Kidney (tissue), 13 donors: ENCODE measurements at regions not wholly inside any gene's neighbourhood (a gene's known extent, or its start where the extent isn't known, plus 50 kb on each side); places are given as distances from the start of the nearest gene placed in this dataset.

Source experiments
- DNase-seq, 5 donors: peaks; one replicate each; pipeline ENCODE4 v3.0.0-alpha.2; 2013 to 2020
- FAIRE-seq: peaks from 2 replicates; lab custom pipeline; 2012; peaks lifted over from hg19 to GRCh38; lab: Jason Lieb, UNC
- H3K27ac ChIP-seq, 2 donors: one replicate each; pipeline ENCODE4 v1.7.0; 2013; ENCODE audit warnings: low read depth in 2 of 2, low read length in 2 of 2, inconsistent platforms in 1 of 2
- H3K27me3 ChIP-seq: one replicate; pipeline ENCODE4 v1.7.1; 2013; ENCODE audit warnings: low read length, inconsistent platforms; ENCODE audit not compliant: control insufficient read depth, insufficient read depth
- H3K36me3 ChIP-seq, 3 donors: one replicate each; pipeline versions ENCODE4 v1.7.0 to v1.7.1; 2013; ENCODE audit warnings: low read length in 3 of 3, control low read depth in 1 of 3, inconsistent platforms in 1 of 3; ENCODE audit not compliant: insufficient read depth in 3 of 3, control insufficient read depth in 2 of 3
- H3K4me1 ChIP-seq, 3 donors: one replicate each; pipeline versions ENCODE4 v1.7.0 to v1.7.1; 2013; ENCODE audit warnings: low read length in 3 of 3, inconsistent platforms in 1 of 3, low read depth in 1 of 3; ENCODE audit not compliant: control insufficient read depth in 2 of 3, insufficient read depth in 2 of 3
- H3K4me3 ChIP-seq, 3 donors: one replicate each; pipeline versions ENCODE4 v1.7.0 to v1.8.1; 2013; ENCODE audit warnings: low read length in 3 of 3, control low read depth in 1 of 3, inconsistent platforms in 1 of 3
- H3K9ac ChIP-seq, 3 donors: one replicate each; pipeline versions ENCODE4 v1.7.0 to v1.7.1; 2013; ENCODE audit warnings: low read length in 3 of 3, control low read depth in 1 of 3, inconsistent platforms in 1 of 3
- H3K9me3 ChIP-seq, 3 donors: one replicate each; pipeline versions ENCODE4 v1.7.0 to v1.7.1; 2013; ENCODE audit warnings: low read length in 3 of 3, control low read depth in 1 of 3, inconsistent platforms in 1 of 3; ENCODE audit not compliant: control insufficient read depth in 2 of 3, insufficient read depth in 1 of 3
- intact Hi-C: fragments of 100-400 bp; cut with DNase I; formaldehyde crosslinking; loops from one replicate; pipeline ENCODE4 v1.11.1; 2022
- TF ChIP-seq, protein P1 (sequence below): IDR thresholded peaks from 3 replicates; pipeline ENCODE4 v1.5.1; 2012; ENCODE audit warnings: mild to moderate bottlenecking, moderate library complexity, borderline replicate concordance; ENCODE audit not compliant: insufficient read depth; ENCODE audit errors: extremely low read depth
- donor health status: control.
- donor health status: control.
- donor health status: control.
- donor health status: control.
- donor health status: control.
- donor health status: DM: yes; HTN: yes; CAD: no.
- donor health status: Normal renal cell carcinoma (clear cell type).

DNA sequence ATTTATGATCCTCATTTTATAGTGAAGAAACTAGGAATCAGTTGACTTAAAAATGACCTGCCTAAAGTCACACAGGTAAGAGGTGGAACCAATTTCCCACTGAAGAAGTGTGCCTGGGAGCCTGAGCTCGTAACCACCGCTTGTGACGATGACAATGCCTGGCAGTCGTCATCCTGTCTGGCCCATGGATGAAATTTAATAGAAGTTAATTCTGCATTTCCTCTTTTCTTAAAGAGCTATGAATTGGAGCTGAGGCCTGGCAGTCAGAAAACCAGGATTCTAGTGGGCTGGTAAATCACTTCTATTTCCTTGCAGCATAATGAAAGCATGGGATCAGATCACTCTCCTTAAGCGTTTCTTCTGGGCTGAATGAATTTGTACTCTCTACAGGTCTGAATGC lies 200.0 kb upstream of the SGK1 start:
- H3K27me3 ChIP-seq, result no peaks in the 10 kb centered on the region
- no peaks in the 10 kb centered on the region for H3K9me3 ChIP-seq
- FAIRE-seq, result no peak
- peak overlapping the region in 1 of 3 donors; percentile 7 for H3K9ac ChIP-seq
- peak in 1 of 5 donors; percentile 21 for DNase-seq
- intact Hi-C loops, result no loop called here
- H3K4me1 ChIP-seq, result peaks cover 6 to 33% (median 12%) of the 10 kb centered on the region in 3 donors
- peak overlapping the region in 1 of 3 donors; percentile 35 for H3K4me3 ChIP-seq
- no peaks in the 10 kb centered on the region for H3K36me3 ChIP-seq
- TF ChIP-seq, protein P1, sequence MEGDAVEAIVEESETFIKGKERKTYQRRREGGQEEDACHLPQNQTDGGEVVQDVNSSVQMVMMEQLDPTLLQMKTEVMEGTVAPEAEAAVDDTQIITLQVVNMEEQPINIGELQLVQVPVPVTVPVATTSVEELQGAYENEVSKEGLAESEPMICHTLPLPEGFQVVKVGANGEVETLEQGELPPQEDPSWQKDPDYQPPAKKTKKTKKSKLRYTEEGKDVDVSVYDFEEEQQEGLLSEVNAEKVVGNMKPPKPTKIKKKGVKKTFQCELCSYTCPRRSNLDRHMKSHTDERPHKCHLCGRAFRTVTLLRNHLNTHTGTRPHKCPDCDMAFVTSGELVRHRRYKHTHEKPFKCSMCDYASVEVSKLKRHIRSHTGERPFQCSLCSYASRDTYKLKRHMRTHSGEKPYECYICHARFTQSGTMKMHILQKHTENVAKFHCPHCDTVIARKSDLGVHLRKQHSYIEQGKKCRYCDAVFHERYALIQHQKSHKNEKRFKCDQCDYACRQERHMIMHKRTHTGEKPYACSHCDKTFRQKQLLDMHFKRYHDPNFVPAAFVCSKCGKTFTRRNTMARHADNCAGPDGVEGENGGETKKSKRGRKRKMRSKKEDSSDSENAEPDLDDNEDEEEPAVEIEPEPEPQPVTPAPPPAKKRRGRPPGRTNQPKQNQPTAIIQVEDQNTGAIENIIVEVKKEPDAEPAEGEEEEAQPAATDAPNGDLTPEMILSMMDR, result no peak
- H3K27ac ChIP-seq, result peak overlapping the region; percentile 56 to 66

DNA sequence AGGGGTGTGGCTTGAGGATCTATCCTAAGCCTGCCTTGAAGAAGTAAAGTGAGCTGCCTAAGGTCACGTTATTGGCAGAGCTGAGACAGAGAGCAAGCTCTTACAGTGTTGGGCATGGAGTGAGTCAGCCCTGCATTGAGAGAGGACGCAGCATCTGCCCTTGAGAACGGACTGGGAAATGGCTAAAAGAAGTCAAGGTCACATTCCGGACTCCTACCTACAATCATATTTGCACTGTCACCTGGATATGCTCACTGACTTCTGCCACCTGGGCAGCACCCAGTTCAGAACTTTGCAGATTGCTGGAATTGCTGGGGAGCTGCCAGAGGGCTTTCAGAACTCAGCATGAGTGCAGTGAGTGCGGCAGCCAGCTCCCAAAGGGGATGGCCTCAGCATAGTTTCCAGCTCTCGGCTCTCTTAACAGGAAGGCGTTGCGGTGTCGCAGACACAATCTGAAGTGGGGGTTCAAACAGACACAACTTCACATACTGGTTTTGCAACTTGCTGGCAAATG lies 199.3 kb upstream of the SGK1 start:
- intact Hi-C loops, result no loop called here
- no peaks in the 10 kb centered on the region for H3K27me3 ChIP-seq
- H3K9me3 ChIP-seq, result no peaks in the 10 kb centered on the region
- TF ChIP-seq, protein P1, result no peak
- peaks cover 6 to 33% (median 12%) of the 10 kb centered on the region in 3 donors for H3K4me1 ChIP-seq
- H3K27ac ChIP-seq, result peak overlapping the region; percentile 56 to 66
- peak overlapping the region in 1 of 3 donors; percentile 7 for H3K9ac ChIP-seq
- DNase-seq, result peak; percentile 35 to 90 (median 63)
- no peak for FAIRE-seq
- peak overlapping the region in 2 of 3 donors; percentile 16 to 35 for H3K4me3 ChIP-seq
- H3K36me3 ChIP-seq, result no peaks in the 10 kb centered on the region

DNA sequence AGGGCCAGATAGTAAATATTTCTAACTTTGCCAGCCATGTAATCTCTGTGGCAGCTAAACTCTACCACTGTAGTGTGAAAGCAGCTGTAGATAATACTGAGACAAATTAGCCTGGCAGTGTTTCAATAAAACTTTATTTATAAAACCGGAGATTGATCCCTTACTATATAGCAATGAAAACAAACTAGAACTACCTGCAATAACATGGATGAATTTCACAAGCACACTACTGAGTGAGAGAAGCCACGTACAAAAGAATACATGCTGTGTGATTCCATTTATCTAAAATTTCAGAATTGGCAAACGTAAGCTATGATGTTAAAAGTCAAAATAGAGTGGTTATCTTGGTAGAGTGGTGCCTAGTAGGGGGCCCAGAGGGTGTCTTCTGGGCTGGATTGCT lies 198.7 kb upstream of the SGK1 start:
- Histone ChIP-seq H3K4me3 (no peak overlapping the region), H3K4me1 (peaks cover 6 to 32% (median 12%) of the 10 kb centered on the region in 3 donors), H3K27ac (peak overlapping the region in 1 of 2 donors; percentile 66), H3K36me3 (no peaks in the 10 kb centered on the region), H3K27me3 (no peaks in the 10 kb centered on the region), H3K9ac (peak overlapping the region in 1 of 3 donors; percentile 7), H3K9me3 (no peaks in the 10 kb centered on the region)
- no peak for DNase-seq
- TF ChIP-seq, protein P1, result no peak
- intact Hi-C loops, result no loop called here
- no peak for FAIRE-seq

DNA sequence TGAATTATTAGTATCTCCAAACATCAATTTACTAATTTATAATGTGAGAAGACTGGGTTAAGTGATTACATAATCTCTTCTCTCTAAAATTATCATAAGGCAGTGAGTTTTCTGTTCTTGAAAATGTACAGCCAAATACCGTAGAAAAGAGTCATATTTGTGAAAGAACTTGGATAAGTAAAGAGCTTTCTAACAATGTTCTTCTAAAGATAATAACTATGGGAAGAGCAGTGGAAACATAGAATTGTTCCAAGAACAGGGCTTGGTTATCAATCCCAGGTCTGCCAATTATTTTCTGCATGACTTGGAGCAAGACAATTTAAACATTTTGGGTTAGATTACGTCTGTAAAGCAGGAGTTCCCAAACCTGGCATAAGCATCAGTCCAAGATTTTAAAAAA lies 198.1 kb upstream of the SGK1 start:
- Histone ChIP-seq H3K9ac (no peak overlapping the region), H3K36me3 (no peaks in the 10 kb centered on the region), H3K4me3 (no peak overlapping the region), H3K27me3 (no peaks in the 10 kb centered on the region), H3K27ac (no peak overlapping the region), H3K4me1 (peaks cover 3 to 26% (median 9%) of the 10 kb centered on the region in 3 donors), H3K9me3 (no peaks in the 10 kb centered on the region)
- intact Hi-C loops, result no loop called here
- TF ChIP-seq, protein P1, result no peak
- no peak for DNase-seq
- FAIRE-seq, result no peak
